ENCODE measurements at regions not wholly inside any gene's neighbourhood (a gene's known extent, or its start where the extent isn't known, plus 50 kb on each side); places are given as distances from the start of the nearest gene placed in this dataset.

GRCh38 chr6:90932351-90932750 is 345.5 kb upstream of the MAP3K7 start:
- TF ChIP-seq CTCF (conservative IDR thresholded peaks at IDR 0.05 in 1 of 2, IDR thresholded peaks at IDR 0.05 in 1 of 2; ENCODE audit: extremely low read depth in 1 of 2, insufficient read depth in 1 of 2, low read depth in 1 of 2, low read length in 2 of 2), result no peak
- no peak for TF ChIP-seq EZH2 (IDR thresholded peaks at IDR 0.05; ENCODE audit: borderline replicate concordance, low read length)

All from mammary epithelial cell (primary cell).